ENCODE measurements at regions not wholly inside any gene's neighbourhood (a gene's known extent, or its start where the extent isn't known, plus 50 kb on each side); places are given as distances from the start of the nearest gene placed in this dataset.

GRCh38 chr14:105860615-105861580 is 334.5 kb downstream of the TMEM121 start:
- Histone ChIP-seq H3K9ac (ENCODE audit: low read length) (peak overlapping the region; percentile 98), H2AFZ (ENCODE audit: insufficient read depth, low read depth, low read length, poor library complexity, severe bottlenecking) (no peak overlapping the region), H3K4me1 (ENCODE audit: control insufficient read depth in 2 of 2, insufficient read depth in 2 of 2, low read length in 2 of 2) (peaks cover 4 to 14% of the 10 kb centered on the region in 2 donors), H3K4me2 (replicated peaks; ENCODE audit: low read depth, low read length, poor library complexity, severe bottlenecking) (peak overlapping the region; percentile 72), H3K27ac (ENCODE audit: low read length in 2 of 2) (peak overlapping the region; percentile 86 to 94), H3K27me3 (replicated peaks in 1 of 4; ENCODE audit: control extremely low read depth in 1 of 4, control insufficient read depth in 3 of 4, insufficient read depth in 4 of 4, low read length in 3 of 4) (no peaks in the 10 kb centered on the region), H3K79me2 (ENCODE audit: control insufficient read depth, insufficient read depth, low read length) (peaks cover 84% of the 10 kb centered on the region), H4K20me1 (ENCODE audit: control insufficient read depth, insufficient read depth, low read length, poor library complexity, severe bottlenecking) (peaks cover 80% of the 10 kb centered on the region), H3K36me3 (replicated peaks in 1 of 2; ENCODE audit: control extremely low read depth in 1 of 2, control insufficient read depth in 1 of 2, extremely low read depth in 1 of 2, insufficient read depth in 2 of 2, low read length in 1 of 2) (peaks cover 3 to 83% of the 10 kb centered on the region in 2 experiments), H3K9me3 (ENCODE audit: control extremely low read depth in 1 of 3, control insufficient read depth in 2 of 3, insufficient read depth in 1 of 3, low read length in 2 of 3) (peaks cover 0 to 5% (median 0%) of the 10 kb centered on the region in 3 donors), H3K4me3 (ENCODE audit: control extremely low read depth in 1 of 5, extremely low read depth in 1 of 5, insufficient read depth in 1 of 5, low read depth in 2 of 5, low read length in 4 of 5) (peak overlapping the region; percentile 99 to 100 (median 99))
- POLR2A ChIA-PET: interaction anchor here (0.6 to 6.2 kb wide), 23 partner anchors 7 to 718 kb away, joined by 3 to 97 read pairs (median 5); no protein-coding TSS in a partner anchor
- H3K27me3 Mint-ChIP-seq: no peaks in the 10 kb centered on the region
- intact Hi-C loops (cut with micrococcal nuclease): loop anchor here (5.0 kb wide), 1 partner anchor 36 kb away; no protein-coding TSS in a partner anchor
- no peak for TF ChIP-seq EZH2 (IDR thresholded peaks at IDR 0.05; ENCODE audit: borderline replicate concordance, insufficient read depth, low read depth, low read length, poor library complexity, severe bottlenecking)
- TF ChIP-seq, protein P1, sequence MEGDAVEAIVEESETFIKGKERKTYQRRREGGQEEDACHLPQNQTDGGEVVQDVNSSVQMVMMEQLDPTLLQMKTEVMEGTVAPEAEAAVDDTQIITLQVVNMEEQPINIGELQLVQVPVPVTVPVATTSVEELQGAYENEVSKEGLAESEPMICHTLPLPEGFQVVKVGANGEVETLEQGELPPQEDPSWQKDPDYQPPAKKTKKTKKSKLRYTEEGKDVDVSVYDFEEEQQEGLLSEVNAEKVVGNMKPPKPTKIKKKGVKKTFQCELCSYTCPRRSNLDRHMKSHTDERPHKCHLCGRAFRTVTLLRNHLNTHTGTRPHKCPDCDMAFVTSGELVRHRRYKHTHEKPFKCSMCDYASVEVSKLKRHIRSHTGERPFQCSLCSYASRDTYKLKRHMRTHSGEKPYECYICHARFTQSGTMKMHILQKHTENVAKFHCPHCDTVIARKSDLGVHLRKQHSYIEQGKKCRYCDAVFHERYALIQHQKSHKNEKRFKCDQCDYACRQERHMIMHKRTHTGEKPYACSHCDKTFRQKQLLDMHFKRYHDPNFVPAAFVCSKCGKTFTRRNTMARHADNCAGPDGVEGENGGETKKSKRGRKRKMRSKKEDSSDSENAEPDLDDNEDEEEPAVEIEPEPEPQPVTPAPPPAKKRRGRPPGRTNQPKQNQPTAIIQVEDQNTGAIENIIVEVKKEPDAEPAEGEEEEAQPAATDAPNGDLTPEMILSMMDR (IDR thresholded peaks at IDR 0.05): no peak
- H3K9me3 Mint-ChIP-seq (ENCODE audit: insufficient read depth): no peaks in the 10 kb centered on the region
- H3K4me3 Mint-ChIP-seq: peak overlapping the region; percentile 98
- H3K27ac Mint-ChIP-seq: peak overlapping the region; percentile 98
- peaks cover 7% of the 10 kb centered on the region for H3K4me1 Mint-ChIP-seq
- ATAC-seq (ENCODE audit: low read depth) (no peak), DNase-seq (peak; percentile 6)
- under 1% methylated on average over 18 of the region's 22 CpGs for WGBS (ENCODE audit: insufficient coverage)
- CTCF ChIA-PET: interaction anchor here (1.0 to 1.8 kb wide), 5 partner anchors 37 to 269 kb away, joined by 3 to 10 read pairs (median 4); no protein-coding TSS in a partner anchor
